Spleen (tissue), 7 donors: ENCODE measurements at regions not wholly inside any gene's neighbourhood (a gene's known extent, or its start where the extent isn't known, plus 50 kb on each side); places are given as distances from the start of the nearest gene placed in this dataset.

Experiments
- POLR2A ChIP-seq, 3 donors: fragments of 450-650 bp; IDR thresholded peaks; one replicate each; pipeline ENCODE4 v1.5.1; 2017; ENCODE audit warnings: antibody characterized with exemption in 3 of 3, mild to moderate bottlenecking in 1 of 3
- TF ChIP-seq, protein P1 (sequence below), 11 experiments: fragments of 200-600 bp in 7 of 11; fragments of 450-650 bp in 4 of 11; sonication (generic) in 4 of 11; IDR thresholded peaks in 8 of 11; conservative IDR thresholded peaks in 3 of 11; 1 replicate in 7 of 11; 2 replicates in 4 of 11; pipeline versions ENCODE4 v1.4.0 to v1.8.0; 2016 to 2021; ENCODE audit warnings: antibody characterized with exemption in 11 of 11, inconsistent platforms in 4 of 11, mild to moderate bottlenecking in 1 of 11
- donor health status: DM: no; HTN: no; CAD: no; lungs with moderate emphysema.
- donor health status: DM: no; HTN: no; CAD: no.
- donor health status: DM: no; HTN: no; CAD: no.

DNA sequence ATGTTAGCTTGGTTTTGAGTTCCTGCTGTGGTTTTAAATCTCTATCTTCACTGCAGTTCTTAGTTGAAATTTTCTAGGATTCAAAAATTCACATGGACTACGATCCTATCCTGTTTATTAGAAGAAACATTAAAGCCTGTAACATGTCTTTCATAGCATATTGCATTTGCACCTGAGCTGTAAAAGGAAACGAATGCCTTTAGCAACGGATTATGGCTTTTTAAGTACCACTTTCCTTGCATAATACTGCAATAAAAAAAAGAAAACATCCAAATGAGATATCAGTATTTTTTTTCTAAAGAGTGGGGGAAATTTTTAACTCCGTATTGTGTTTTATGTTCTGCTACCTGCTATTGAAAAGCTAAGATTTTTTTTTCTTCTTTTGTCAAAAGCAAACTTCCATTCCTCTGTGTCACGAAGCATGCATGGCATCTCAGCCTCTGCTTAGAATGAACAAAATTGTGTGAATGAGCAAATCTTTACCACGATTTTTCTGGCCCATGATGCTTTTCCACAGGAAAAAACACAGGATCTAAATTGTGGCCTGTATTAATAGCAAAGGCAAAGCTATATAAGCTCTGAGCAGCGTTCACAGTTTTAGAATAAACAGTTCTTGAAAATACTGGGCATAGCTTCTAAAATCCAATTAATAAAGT lies 110.0 kb upstream of the CDIN1 start:
- TF ChIP-seq, protein P1, sequence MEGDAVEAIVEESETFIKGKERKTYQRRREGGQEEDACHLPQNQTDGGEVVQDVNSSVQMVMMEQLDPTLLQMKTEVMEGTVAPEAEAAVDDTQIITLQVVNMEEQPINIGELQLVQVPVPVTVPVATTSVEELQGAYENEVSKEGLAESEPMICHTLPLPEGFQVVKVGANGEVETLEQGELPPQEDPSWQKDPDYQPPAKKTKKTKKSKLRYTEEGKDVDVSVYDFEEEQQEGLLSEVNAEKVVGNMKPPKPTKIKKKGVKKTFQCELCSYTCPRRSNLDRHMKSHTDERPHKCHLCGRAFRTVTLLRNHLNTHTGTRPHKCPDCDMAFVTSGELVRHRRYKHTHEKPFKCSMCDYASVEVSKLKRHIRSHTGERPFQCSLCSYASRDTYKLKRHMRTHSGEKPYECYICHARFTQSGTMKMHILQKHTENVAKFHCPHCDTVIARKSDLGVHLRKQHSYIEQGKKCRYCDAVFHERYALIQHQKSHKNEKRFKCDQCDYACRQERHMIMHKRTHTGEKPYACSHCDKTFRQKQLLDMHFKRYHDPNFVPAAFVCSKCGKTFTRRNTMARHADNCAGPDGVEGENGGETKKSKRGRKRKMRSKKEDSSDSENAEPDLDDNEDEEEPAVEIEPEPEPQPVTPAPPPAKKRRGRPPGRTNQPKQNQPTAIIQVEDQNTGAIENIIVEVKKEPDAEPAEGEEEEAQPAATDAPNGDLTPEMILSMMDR (IDR thresholded peaks at IDR 0.05 in 8 of 11, conservative IDR thresholded peaks at IDR 0.05 in 3 of 11): no peak
- TF ChIP-seq POLR2A (IDR thresholded peaks at IDR 0.05): no peak
